ENCODE measurements at regions not wholly inside any gene's neighbourhood (a gene's known extent, or its start where the extent isn't known, plus 50 kb on each side); places are given as distances from the start of the nearest gene placed in this dataset.

- no peaks in the 10 kb centered on the region for H3K9me3 ChIP-seq (replicated peaks)
- no peak for DNase-seq
- no peaks in the 10 kb centered on the region for H3K27me3 ChIP-seq
Observed at GRCh38 chr13:112245179-112245724, 130.9 kb upstream of the SPACA7 start.

DNA sequence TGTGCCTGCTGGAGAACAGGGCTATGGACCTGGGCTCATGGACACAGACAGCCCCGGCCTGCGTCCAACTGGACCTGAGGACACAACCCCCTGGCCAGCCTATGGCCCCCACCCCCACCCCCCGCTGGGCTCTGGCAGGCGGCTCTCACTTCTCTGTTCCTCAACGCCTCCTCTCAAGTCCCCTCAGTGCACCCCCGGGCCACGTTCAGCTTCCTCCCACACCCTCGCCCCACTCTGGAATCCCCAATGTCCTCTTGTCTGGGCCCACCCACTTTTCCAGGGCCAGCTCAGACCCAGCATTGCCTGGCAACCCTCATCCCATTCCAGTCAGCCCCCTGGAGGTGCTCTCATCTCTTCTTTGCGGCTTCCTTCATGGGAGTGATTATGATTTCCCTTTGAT is 130.2 kb upstream of the SPACA7 start:
- Histone ChIP-seq H3K9me3 (replicated peaks) (no peaks in the 10 kb centered on the region), H3K27ac (no peak overlapping the region), H3K27me3 (no peaks in the 10 kb centered on the region), H3K36me3 (no peaks in the 10 kb centered on the region), H3K4me3 (no peak overlapping the region), H3K4me1 (no peaks in the 10 kb centered on the region)
- DNase-seq: no peak

More at GRCh38 chr13:112245179-112245724, 130.9 kb upstream of the SPACA7 start:
- Histone ChIP-seq H3K27ac (no peak overlapping the region), H3K36me3 (no peaks in the 10 kb centered on the region), H3K4me3 (no peak overlapping the region), H3K4me1 (no peaks in the 10 kb centered on the region)

DNA sequence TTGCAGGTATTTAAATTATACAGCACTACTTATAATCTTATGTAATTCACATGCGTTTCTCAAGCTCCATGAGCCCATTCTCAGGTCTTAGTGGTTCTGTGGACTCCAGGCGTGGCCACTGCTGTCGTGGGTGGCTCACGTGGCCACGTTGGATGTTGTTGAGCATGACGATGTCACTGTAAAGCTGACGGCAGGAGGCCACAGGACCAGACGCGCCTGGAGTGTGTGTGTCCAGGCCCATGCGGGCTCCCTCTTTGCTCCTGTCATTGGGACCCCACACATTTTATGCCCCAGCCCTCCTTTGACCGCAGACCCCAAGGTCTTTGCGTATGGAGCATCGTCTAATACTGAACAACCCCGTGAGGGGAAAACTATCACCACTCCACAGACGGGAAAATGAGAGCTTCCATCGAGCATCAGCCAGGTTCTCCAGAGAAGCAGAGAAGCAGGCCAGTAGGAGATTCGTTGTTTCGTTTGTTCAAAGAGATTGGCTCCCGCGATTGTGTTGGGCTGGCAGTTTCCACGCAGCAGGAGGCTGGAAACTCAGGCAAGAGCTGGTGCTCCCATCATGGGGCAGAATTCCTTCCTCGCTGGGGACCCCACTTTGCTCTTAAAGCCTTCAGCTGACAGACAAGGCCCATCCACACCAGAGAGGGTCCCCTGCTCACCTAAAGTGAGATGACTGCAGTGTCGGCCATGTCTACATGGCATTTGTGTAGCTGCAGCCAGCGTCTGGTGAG is 129.3 kb upstream of the SPACA7 start:
- Histone ChIP-seq H3K4me3 (no peak overlapping the region), H3K36me3 (no peaks in the 10 kb centered on the region), H3K27me3 (peaks cover 5% of the 10 kb centered on the region; the same call in 1 of the 2 replicates), H3K27ac (no peak overlapping the region), H3K9me3 (replicated peaks) (no peaks in the 10 kb centered on the region), H3K4me1 (no peaks in the 10 kb centered on the region)
- DNase-seq: no peak

- Histone ChIP-seq H3K36me3 (no peaks in the 10 kb centered on the region), H3K27ac (no peak overlapping the region), H3K27me3 (peaks cover 6% of the 10 kb centered on the region; the same call in 1 of the 2 replicates), H3K4me3 (no peak overlapping the region), H3K9me3 (replicated peaks) (no peaks in the 10 kb centered on the region), H3K4me1 (no peaks in the 10 kb centered on the region)
- DNase-seq: no peak
Observed at GRCh38 chr13:112247471-112248405, 128.4 kb upstream of the SPACA7 start.

- Histone ChIP-seq H3K27me3 (peaks cover 6% of the 10 kb centered on the region), H3K4me3 (no peak overlapping the region), H3K4me1 (no peaks in the 10 kb centered on the region), H3K9me3 (replicated peaks) (no peaks in the 10 kb centered on the region), H3K36me3 (no peaks in the 10 kb centered on the region), H3K27ac (no peak overlapping the region)
- DNase-seq: no peak
Observed at GRCh38 chr13:112248406-112248760, 127.8 kb upstream of the SPACA7 start.

- Histone ChIP-seq H3K27me3 (peaks cover 8% of the 10 kb centered on the region), H3K36me3 (no peaks in the 10 kb centered on the region), H3K27ac (no peak overlapping the region), H3K4me1 (no peaks in the 10 kb centered on the region), H3K9me3 (replicated peaks) (no peaks in the 10 kb centered on the region), H3K4me3 (no peak overlapping the region)
- no peak for DNase-seq
Observed at GRCh38 chr13:112248862-112249592, 127.1 kb upstream of the SPACA7 start.

DNA sequence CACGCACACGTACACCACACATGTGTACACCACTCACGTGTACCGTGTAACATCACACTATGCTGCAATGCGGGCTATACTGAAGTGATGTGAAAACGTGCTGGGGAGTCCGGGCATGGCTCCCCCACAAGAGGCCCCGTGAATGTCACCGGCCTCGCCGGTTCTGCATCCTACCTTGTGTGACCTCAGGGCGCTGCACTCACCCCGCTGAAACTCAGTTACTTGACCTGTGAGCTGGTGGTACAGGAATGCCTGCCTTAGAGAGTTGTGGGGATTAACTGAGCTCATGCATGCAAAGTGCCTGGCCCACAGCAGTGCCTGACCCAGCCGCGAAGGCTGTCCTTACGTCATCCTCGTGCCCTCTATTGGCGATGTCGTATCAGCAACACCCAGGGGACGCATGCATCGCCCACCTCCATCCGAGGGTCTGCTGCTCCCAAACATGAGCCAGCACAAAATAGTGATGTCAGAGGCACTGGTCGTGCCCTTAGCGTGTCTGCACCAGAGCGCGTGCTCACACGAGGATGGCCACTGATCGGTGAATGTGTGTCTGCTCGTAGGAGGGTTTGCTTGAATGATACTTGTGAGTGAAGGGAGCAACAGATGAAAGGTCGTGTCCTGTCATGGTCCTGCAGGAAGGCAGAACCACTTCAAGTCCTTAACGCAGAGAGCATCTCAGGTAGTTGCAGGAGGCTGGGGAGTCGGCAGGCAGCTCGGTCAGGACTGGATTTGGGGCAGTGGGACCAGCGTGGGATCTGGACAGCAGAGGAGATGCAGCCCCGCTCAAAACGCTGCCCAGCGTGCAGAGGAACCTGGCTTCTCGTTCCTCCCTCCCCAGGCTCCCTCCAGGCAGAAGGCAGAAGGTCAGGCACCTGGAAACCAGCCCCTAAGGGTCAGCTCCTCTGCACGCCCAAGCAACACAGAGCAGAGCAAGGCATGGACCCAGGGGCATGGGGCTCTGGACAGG is 126.2 kb upstream of the SPACA7 start:
- no peak overlapping the region for H3K4me3 ChIP-seq
- H3K27me3 ChIP-seq: peaks cover 8% of the 10 kb centered on the region
- no peak for DNase-seq
- no peaks in the 10 kb centered on the region for H3K9me3 ChIP-seq (replicated peaks)
- H3K27ac ChIP-seq: no peak overlapping the region
- H3K4me1 ChIP-seq: no peaks in the 10 kb centered on the region
- no peaks in the 10 kb centered on the region for H3K36me3 ChIP-seq

GRCh38 chr13:112250788-112251445 is 125.2 kb upstream of the SPACA7 start:
- Histone ChIP-seq H3K36me3 (no peaks in the 10 kb centered on the region), H3K4me1 (no peaks in the 10 kb centered on the region), H3K9me3 (replicated peaks) (no peaks in the 10 kb centered on the region), H3K27ac (no peak overlapping the region), H3K27me3 (peaks cover 8% of the 10 kb centered on the region), H3K4me3 (no peak overlapping the region)
- no peak for DNase-seq

DNA sequence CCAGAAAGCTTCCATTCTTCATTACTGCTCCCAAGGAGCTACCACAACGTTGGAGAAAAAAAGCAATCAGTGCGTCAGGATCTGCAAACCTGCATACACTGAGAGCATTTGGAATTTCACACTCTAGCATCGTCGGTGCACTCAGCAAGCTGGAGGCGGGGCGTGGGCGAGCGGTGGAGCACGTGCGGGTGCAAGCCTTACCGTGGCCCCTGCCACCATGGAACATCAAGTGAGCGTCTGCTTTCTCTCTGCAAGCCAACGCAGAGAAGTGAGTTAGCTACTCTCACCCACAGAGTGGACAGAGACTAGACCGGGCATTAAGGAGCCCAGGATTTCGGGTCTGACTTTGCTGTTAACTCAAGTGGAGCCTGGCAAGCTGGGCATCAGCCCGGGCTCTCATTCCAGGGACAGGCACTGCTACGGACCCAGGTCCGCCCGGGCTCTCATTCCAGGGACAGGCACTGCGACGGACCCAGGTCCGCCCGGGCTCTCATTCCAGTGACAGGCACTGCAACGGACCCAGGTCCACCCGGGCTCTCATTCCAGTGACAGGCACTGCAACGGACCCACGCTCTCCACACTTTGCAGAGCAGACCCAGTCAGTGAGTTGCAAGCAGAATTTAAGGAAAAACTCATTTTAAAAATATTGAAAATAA is 124.1 kb upstream of the SPACA7 start:
- H3K36me3 ChIP-seq: no peaks in the 10 kb centered on the region
- H3K27ac ChIP-seq: no peak overlapping the region
- no peaks in the 10 kb centered on the region for H3K4me1 ChIP-seq
- no peak for DNase-seq
- peaks cover 8% of the 10 kb centered on the region for H3K27me3 ChIP-seq
- no peak overlapping the region for H3K4me3 ChIP-seq
- no peaks in the 10 kb centered on the region for H3K9me3 ChIP-seq (replicated peaks)

GRCh38 chr13:112252804-112253590 is 123.2 kb upstream of the SPACA7 start:
- Histone ChIP-seq H3K36me3 (no peaks in the 10 kb centered on the region), H3K27me3 (peaks cover 8% of the 10 kb centered on the region), H3K4me3 (no peak overlapping the region), H3K27ac (no peak overlapping the region), H3K4me1 (no peaks in the 10 kb centered on the region), H3K9me3 (replicated peaks) (no peaks in the 10 kb centered on the region)
- no peak for DNase-seq

- Histone ChIP-seq H3K36me3 (no peaks in the 10 kb centered on the region), H3K27me3 (peaks cover 8% of the 10 kb centered on the region), H3K4me1 (no peaks in the 10 kb centered on the region), H3K4me3 (no peak overlapping the region), H3K27ac (no peak overlapping the region), H3K9me3 (replicated peaks) (no peaks in the 10 kb centered on the region)
- DNase-seq: no peak
Observed at GRCh38 chr13:112253631-112254030, 122.5 kb upstream of the SPACA7 start.

- no peaks in the 10 kb centered on the region for H3K36me3 ChIP-seq
- DNase-seq: no peak
- H3K4me1 ChIP-seq: no peaks in the 10 kb centered on the region
- H3K4me3 ChIP-seq: no peak overlapping the region
- no peaks in the 10 kb centered on the region for H3K9me3 ChIP-seq (replicated peaks)
- peaks cover 8% of the 10 kb centered on the region for H3K27me3 ChIP-seq
- no peak overlapping the region for H3K27ac ChIP-seq
Observed at GRCh38 chr13:112254061-112254818, 121.9 kb upstream of the SPACA7 start.
